ENCODE measurements at regions not wholly inside any gene's neighbourhood (a gene's known extent, or its start where the extent isn't known, plus 50 kb on each side); places are given as distances from the start of the nearest gene placed in this dataset.

DNA sequence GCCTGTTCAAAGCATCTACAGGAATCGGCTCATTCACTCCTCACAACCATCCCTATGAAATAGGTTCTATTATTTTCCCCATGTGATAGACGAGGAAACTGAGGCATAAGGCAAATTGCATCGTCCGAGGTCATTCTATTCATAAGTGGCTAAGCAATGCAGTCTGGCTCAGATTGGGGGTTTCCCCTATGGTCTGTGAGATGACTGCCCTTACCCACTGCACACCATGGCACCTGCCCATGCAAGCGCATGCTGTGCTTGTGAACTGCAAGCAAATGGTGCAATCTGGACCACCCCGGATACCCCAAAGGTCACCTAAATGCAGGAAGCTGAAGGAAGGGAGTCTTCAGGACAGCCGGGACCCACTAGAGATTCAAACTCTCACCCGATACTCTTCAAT lies 123.4 kb upstream of the SOD1 start:
- no peak for TF ChIP-seq JUNB (IDR thresholded peaks at IDR 0.05)
- no peak for TF ChIP-seq POLR2AphosphoS5 (IDR thresholded peaks at IDR 0.05; ENCODE audit: low read length)
- TF ChIP-seq, protein P1, sequence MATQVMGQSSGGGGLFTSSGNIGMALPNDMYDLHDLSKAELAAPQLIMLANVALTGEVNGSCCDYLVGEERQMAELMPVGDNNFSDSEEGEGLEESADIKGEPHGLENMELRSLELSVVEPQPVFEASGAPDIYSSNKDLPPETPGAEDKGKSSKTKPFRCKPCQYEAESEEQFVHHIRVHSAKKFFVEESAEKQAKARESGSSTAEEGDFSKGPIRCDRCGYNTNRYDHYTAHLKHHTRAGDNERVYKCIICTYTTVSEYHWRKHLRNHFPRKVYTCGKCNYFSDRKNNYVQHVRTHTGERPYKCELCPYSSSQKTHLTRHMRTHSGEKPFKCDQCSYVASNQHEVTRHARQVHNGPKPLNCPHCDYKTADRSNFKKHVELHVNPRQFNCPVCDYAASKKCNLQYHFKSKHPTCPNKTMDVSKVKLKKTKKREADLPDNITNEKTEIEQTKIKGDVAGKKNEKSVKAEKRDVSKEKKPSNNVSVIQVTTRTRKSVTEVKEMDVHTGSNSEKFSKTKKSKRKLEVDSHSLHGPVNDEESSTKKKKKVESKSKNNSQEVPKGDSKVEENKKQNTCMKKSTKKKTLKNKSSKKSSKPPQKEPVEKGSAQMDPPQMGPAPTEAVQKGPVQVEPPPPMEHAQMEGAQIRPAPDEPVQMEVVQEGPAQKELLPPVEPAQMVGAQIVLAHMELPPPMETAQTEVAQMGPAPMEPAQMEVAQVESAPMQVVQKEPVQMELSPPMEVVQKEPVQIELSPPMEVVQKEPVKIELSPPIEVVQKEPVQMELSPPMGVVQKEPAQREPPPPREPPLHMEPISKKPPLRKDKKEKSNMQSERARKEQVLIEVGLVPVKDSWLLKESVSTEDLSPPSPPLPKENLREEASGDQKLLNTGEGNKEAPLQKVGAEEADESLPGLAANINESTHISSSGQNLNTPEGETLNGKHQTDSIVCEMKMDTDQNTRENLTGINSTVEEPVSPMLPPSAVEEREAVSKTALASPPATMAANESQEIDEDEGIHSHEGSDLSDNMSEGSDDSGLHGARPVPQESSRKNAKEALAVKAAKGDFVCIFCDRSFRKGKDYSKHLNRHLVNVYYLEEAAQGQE (IDR thresholded peaks at IDR 0.05; ENCODE audit: low read depth, low read length): no peak
- TF ChIP-seq MTA2 (IDR thresholded peaks at IDR 0.05; ENCODE audit: low read depth): no peak
- TF ChIP-seq, protein P2, sequence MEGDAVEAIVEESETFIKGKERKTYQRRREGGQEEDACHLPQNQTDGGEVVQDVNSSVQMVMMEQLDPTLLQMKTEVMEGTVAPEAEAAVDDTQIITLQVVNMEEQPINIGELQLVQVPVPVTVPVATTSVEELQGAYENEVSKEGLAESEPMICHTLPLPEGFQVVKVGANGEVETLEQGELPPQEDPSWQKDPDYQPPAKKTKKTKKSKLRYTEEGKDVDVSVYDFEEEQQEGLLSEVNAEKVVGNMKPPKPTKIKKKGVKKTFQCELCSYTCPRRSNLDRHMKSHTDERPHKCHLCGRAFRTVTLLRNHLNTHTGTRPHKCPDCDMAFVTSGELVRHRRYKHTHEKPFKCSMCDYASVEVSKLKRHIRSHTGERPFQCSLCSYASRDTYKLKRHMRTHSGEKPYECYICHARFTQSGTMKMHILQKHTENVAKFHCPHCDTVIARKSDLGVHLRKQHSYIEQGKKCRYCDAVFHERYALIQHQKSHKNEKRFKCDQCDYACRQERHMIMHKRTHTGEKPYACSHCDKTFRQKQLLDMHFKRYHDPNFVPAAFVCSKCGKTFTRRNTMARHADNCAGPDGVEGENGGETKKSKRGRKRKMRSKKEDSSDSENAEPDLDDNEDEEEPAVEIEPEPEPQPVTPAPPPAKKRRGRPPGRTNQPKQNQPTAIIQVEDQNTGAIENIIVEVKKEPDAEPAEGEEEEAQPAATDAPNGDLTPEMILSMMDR (IDR thresholded peaks at IDR 0.05 in 2 of 3, conservative IDR thresholded peaks at IDR 0.05 in 1 of 3; ENCODE audit: control insufficient read depth in 2 of 3, extremely low read depth in 1 of 3, insufficient read depth in 1 of 3, low read depth in 3 of 3, low read length in 3 of 3): no peak
- TF ChIP-seq SPI1 (IDR thresholded peaks at IDR 0.05; ENCODE audit: borderline replicate concordance, insufficient read depth, low read depth, low read length): no peak
- TF ChIP-seq, protein P3, sequence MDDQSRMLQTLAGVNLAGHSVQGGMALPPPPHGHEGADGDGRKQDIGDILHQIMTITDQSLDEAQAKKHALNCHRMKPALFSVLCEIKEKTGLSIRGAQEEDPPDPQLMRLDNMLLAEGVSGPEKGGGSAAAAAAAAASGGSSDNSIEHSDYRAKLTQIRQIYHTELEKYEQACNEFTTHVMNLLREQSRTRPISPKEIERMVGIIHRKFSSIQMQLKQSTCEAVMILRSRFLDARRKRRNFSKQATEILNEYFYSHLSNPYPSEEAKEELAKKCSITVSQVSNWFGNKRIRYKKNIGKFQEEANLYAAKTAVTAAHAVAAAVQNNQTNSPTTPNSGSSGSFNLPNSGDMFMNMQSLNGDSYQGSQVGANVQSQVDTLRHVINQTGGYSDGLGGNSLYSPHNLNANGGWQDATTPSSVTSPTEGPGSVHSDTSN (IDR thresholded peaks at IDR 0.05; ENCODE audit: insufficient replicate concordance, low read depth, low read length): no peak
